ENCODE measurements at regions not wholly inside any gene's neighbourhood (a gene's known extent, or its start where the extent isn't known, plus 50 kb on each side); places are given as distances from the start of the nearest gene placed in this dataset.

- no peak overlapping the region for H3K4me3 Mint-ChIP-seq (ENCODE audit: unreplicated experiment)
- H3K4me1 Mint-ChIP-seq (ENCODE audit: unreplicated experiment): no peaks in the 10 kb centered on the region
- no peaks in the 10 kb centered on the region for H3K27me3 Mint-ChIP-seq (ENCODE audit: unreplicated experiment)
- H3K36me3 Mint-ChIP-seq (ENCODE audit: low read depth, unreplicated experiment): no peaks in the 10 kb centered on the region
- TF ChIP-seq CTCF (IDR thresholded peaks at IDR 0.05; ENCODE audit: unreplicated experiment): peak; percentile 93
- DNase-seq (ENCODE audit: low spot score): peak; percentile 28
- no peak overlapping the region for H3K27ac Mint-ChIP-seq (ENCODE audit: unreplicated experiment)
- no peaks in the 10 kb centered on the region for H3K9me3 Mint-ChIP-seq (ENCODE audit: unreplicated experiment)
Observed at GRCh38 chr3:161559177-161559998, 62.8 kb downstream of the OTOL1 start.

GRCh38 chr3:161560008-161560637 is 63.5 kb downstream of the OTOL1 start:
- H3K4me1 Mint-ChIP-seq (ENCODE audit: unreplicated experiment): no peaks in the 10 kb centered on the region
- no peaks in the 10 kb centered on the region for H3K36me3 Mint-ChIP-seq (ENCODE audit: low read depth, unreplicated experiment)
- peak; percentile 65 for DNase-seq (ENCODE audit: low spot score)
- H3K4me3 Mint-ChIP-seq (ENCODE audit: unreplicated experiment): no peak overlapping the region
- no peaks in the 10 kb centered on the region for H3K9me3 Mint-ChIP-seq (ENCODE audit: unreplicated experiment)
- H3K27me3 Mint-ChIP-seq (ENCODE audit: unreplicated experiment): no peaks in the 10 kb centered on the region
- peak; percentile 32 for TF ChIP-seq CTCF (IDR thresholded peaks at IDR 0.05; ENCODE audit: unreplicated experiment)
- H3K27ac Mint-ChIP-seq (ENCODE audit: unreplicated experiment): no peak overlapping the region

GRCh38 chr3:161567577-161568361 is 71.2 kb downstream of the OTOL1 start:
- Mint-ChIP-seq H3K27me3 (ENCODE audit: unreplicated experiment) (no peaks in the 10 kb centered on the region), H3K36me3 (ENCODE audit: low read depth, unreplicated experiment) (no peaks in the 10 kb centered on the region), H3K9me3 (ENCODE audit: unreplicated experiment) (no peaks in the 10 kb centered on the region), H3K4me3 (ENCODE audit: unreplicated experiment) (no peak overlapping the region), H3K27ac (ENCODE audit: unreplicated experiment) (no peak overlapping the region), H3K4me1 (ENCODE audit: unreplicated experiment) (no peaks in the 10 kb centered on the region)
- no peak for TF ChIP-seq CTCF (IDR thresholded peaks at IDR 0.05; ENCODE audit: unreplicated experiment)
- no peak for DNase-seq (ENCODE audit: low spot score)

- Mint-ChIP-seq H3K4me3 (ENCODE audit: unreplicated experiment) (no peak overlapping the region), H3K9me3 (ENCODE audit: unreplicated experiment) (no peaks in the 10 kb centered on the region), H3K4me1 (ENCODE audit: unreplicated experiment) (no peaks in the 10 kb centered on the region), H3K27ac (ENCODE audit: unreplicated experiment) (no peak overlapping the region), H3K36me3 (ENCODE audit: low read depth, unreplicated experiment) (no peaks in the 10 kb centered on the region), H3K27me3 (ENCODE audit: unreplicated experiment) (no peaks in the 10 kb centered on the region)
- DNase-seq (ENCODE audit: low spot score): no peak
- TF ChIP-seq CTCF (IDR thresholded peaks at IDR 0.05; ENCODE audit: unreplicated experiment): no peak
Observed at GRCh38 chr3:161568671-161569070, 72.1 kb downstream of the OTOL1 start.
